ENCODE measurements at regions not wholly inside any gene's neighbourhood (a gene's known extent, or its start where the extent isn't known, plus 50 kb on each side); places are given as distances from the start of the nearest gene placed in this dataset.

- TF ChIP-seq, protein P1, sequence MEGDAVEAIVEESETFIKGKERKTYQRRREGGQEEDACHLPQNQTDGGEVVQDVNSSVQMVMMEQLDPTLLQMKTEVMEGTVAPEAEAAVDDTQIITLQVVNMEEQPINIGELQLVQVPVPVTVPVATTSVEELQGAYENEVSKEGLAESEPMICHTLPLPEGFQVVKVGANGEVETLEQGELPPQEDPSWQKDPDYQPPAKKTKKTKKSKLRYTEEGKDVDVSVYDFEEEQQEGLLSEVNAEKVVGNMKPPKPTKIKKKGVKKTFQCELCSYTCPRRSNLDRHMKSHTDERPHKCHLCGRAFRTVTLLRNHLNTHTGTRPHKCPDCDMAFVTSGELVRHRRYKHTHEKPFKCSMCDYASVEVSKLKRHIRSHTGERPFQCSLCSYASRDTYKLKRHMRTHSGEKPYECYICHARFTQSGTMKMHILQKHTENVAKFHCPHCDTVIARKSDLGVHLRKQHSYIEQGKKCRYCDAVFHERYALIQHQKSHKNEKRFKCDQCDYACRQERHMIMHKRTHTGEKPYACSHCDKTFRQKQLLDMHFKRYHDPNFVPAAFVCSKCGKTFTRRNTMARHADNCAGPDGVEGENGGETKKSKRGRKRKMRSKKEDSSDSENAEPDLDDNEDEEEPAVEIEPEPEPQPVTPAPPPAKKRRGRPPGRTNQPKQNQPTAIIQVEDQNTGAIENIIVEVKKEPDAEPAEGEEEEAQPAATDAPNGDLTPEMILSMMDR (IDR thresholded peaks at IDR 0.05), result no peak
- no peak for TF ChIP-seq ZFX (IDR thresholded peaks at IDR 0.05; ENCODE audit: borderline replicate concordance)
These were observed 288.4 kb upstream of the PCSK5 start for GRCh38 chr9:75602060-75602459.
